Activated T-helper 17 cell treated with anti-CD3 and anti-CD28 coated beads, Interleukin-2, amount 50 U/mL, for 72 hours (primary cell): ENCODE measurements at regions not wholly inside any gene's neighbourhood (a gene's known extent, or its start where the extent isn't known, plus 50 kb on each side); places are given as distances from the start of the nearest gene placed in this dataset.
"Not testable (repeated sequence)": the region's sequence is repeated elsewhere in the genome, so short reads cannot be mapped to it uniquely, and the experiment has no call there.

Experiments used
- ATAC-seq: fragments of 150-1000 bp; cut with Tn5 transposase; replicated peaks from 2 replicates; pipeline ENCODE4 v1.10.0; 2021; ENCODE audit warnings: mild to moderate bottlenecking, moderate library complexity
- H3K27ac Mint-ChIP-seq: one replicate; pipeline ENCODE4 v1.8.0; 2022; ENCODE audit warnings: mixed read lengths
- H3K27me3 Mint-ChIP-seq: one replicate; pipeline ENCODE4 v1.8.0; 2022; ENCODE audit warnings: mixed read lengths
- H3K36me3 Mint-ChIP-seq: one replicate; pipeline ENCODE4 v1.8.0; 2022; ENCODE audit warnings: low read depth, mild to moderate bottlenecking, mixed read lengths
- H3K4me1 Mint-ChIP-seq: one replicate; pipeline ENCODE4 v1.8.0; 2022; ENCODE audit warnings: mixed read lengths
- H3K4me3 Mint-ChIP-seq: one replicate; pipeline ENCODE4 v1.8.0; 2022; ENCODE audit warnings: mild to moderate bottlenecking, mixed read lengths
- H3K9me3 Mint-ChIP-seq: one replicate; pipeline ENCODE4 v1.8.0; 2022; ENCODE audit warnings: mixed read lengths

- H3K36me3 Mint-ChIP-seq = no peaks in the 10 kb centered on the region
- no peak for ATAC-seq
- no peak overlapping the region for H3K27ac Mint-ChIP-seq
- no peaks in the 10 kb centered on the region for H3K4me1 Mint-ChIP-seq
- H3K27me3 Mint-ChIP-seq = no peaks in the 10 kb centered on the region
- no peak overlapping the region for H3K4me3 Mint-ChIP-seq
- H3K9me3 Mint-ChIP-seq = no peaks in the 10 kb centered on the region
These were observed 83.1 kb upstream of the SLC4A7 start for GRCh38 chr3:27567251-27567650.

GRCh38 chr3:27565201-27565852, 81.1 kb upstream of the SLC4A7 start:
- no peaks in the 10 kb centered on the region for H3K36me3 Mint-ChIP-seq
- no peaks in the 10 kb centered on the region for H3K27me3 Mint-ChIP-seq
- no peaks in the 10 kb centered on the region for H3K9me3 Mint-ChIP-seq
- no peak for ATAC-seq
- no peaks in the 10 kb centered on the region for H3K4me1 Mint-ChIP-seq
- H3K4me3 Mint-ChIP-seq = no peak overlapping the region
- no peak overlapping the region for H3K27ac Mint-ChIP-seq

- no peaks in the 10 kb centered on the region for H3K4me1 Mint-ChIP-seq
- ATAC-seq = no peak
- no peaks in the 10 kb centered on the region for H3K36me3 Mint-ChIP-seq
- no peak overlapping the region for H3K27ac Mint-ChIP-seq
- H3K4me3 Mint-ChIP-seq = no peak overlapping the region
- H3K9me3 Mint-ChIP-seq = no peaks in the 10 kb centered on the region
- no peaks in the 10 kb centered on the region for H3K27me3 Mint-ChIP-seq
These were observed 77.4 kb upstream of the SLC4A7 start for GRCh38 chr3:27561576-27561975.

- Mint-ChIP-seq H3K27ac (no peak overlapping the region), H3K27me3 (no peaks in the 10 kb centered on the region), H3K9me3 (no peaks in the 10 kb centered on the region), H3K36me3 (no peaks in the 10 kb centered on the region), H3K4me1 (no peaks in the 10 kb centered on the region), H3K4me3 (no peak overlapping the region)
- no peak for ATAC-seq
These were observed 76.4 kb upstream of the SLC4A7 start for GRCh38 chr3:27560484-27561056.

GRCh38 chr3:27559835-27560234, 75.7 kb upstream of the SLC4A7 start:
- Mint-ChIP-seq H3K27me3 (no peaks in the 10 kb centered on the region), H3K27ac (no peak overlapping the region), H3K36me3 (no peaks in the 10 kb centered on the region), H3K4me1 (no peaks in the 10 kb centered on the region), H3K4me3 (no peak overlapping the region), H3K9me3 (no peaks in the 10 kb centered on the region)
- no peak for ATAC-seq

- Mint-ChIP-seq H3K27me3 (no peaks in the 10 kb centered on the region), H3K4me3 (no peak overlapping the region), H3K36me3 (no peaks in the 10 kb centered on the region), H3K4me1 (no peaks in the 10 kb centered on the region), H3K9me3 (no peaks in the 10 kb centered on the region), H3K27ac (no peak overlapping the region)
- no peak for ATAC-seq
These were observed 75.2 kb upstream of the SLC4A7 start for GRCh38 chr3:27559381-27559780.

- Mint-ChIP-seq H3K4me3 (no peak overlapping the region), H3K9me3 (peaks cover 5% of the 10 kb centered on the region), H3K36me3 (no peaks in the 10 kb centered on the region), H3K27ac (no peak overlapping the region), H3K27me3 (no peaks in the 10 kb centered on the region), H3K4me1 (no peaks in the 10 kb centered on the region)
- no peak for ATAC-seq
These were observed 73.2 kb upstream of the SLC4A7 start for GRCh38 chr3:27557411-27557810.

- ATAC-seq = no peak
- no peaks in the 10 kb centered on the region for H3K27me3 Mint-ChIP-seq
- peaks cover 5% of the 10 kb centered on the region for H3K9me3 Mint-ChIP-seq
- no peak overlapping the region for H3K4me3 Mint-ChIP-seq
- H3K36me3 Mint-ChIP-seq = no peaks in the 10 kb centered on the region
- H3K4me1 Mint-ChIP-seq = no peaks in the 10 kb centered on the region
- no peak overlapping the region for H3K27ac Mint-ChIP-seq
These were observed 72.7 kb upstream of the SLC4A7 start for GRCh38 chr3:27556887-27557286.

- Mint-ChIP-seq H3K4me3 (no peak overlapping the region), H3K9me3 (peaks cover 5% of the 10 kb centered on the region), H3K36me3 (no peaks in the 10 kb centered on the region), H3K27ac (no peak overlapping the region), H3K4me1 (no peaks in the 10 kb centered on the region), H3K27me3 (no peaks in the 10 kb centered on the region)
- ATAC-seq = no peak
These were observed 70.5 kb upstream of the SLC4A7 start for GRCh38 chr3:27554706-27555105.

GRCh38 chr3:27553886-27554540, 69.8 kb upstream of the SLC4A7 start:
- Mint-ChIP-seq H3K27me3 (peaks cover 3% of the 10 kb centered on the region), H3K4me3 (no peak overlapping the region), H3K9me3 (peaks cover 5% of the 10 kb centered on the region), H3K36me3 (no peaks in the 10 kb centered on the region), H3K27ac (no peak overlapping the region), H3K4me1 (no peaks in the 10 kb centered on the region)
- ATAC-seq = no peak

- ATAC-seq, H3K4me1 Mint-ChIP-seq, H3K27ac Mint-ChIP-seq, H3K9me3 Mint-ChIP-seq, H3K4me3 Mint-ChIP-seq, H3K36me3 Mint-ChIP-seq, H3K27me3 Mint-ChIP-seq: not testable (repeated sequence)
These were observed 68.5 kb upstream of the SLC4A7 start for GRCh38 chr3:27552708-27553107.

- not testable (repeated sequence) for ATAC-seq, H3K27ac Mint-ChIP-seq, H3K36me3 Mint-ChIP-seq, H3K4me3 Mint-ChIP-seq, H3K9me3 Mint-ChIP-seq, H3K4me1 Mint-ChIP-seq, H3K27me3 Mint-ChIP-seq
These were observed 67.2 kb upstream of the SLC4A7 start for GRCh38 chr3:27551413-27551812.

- Mint-ChIP-seq H3K4me1 (peaks cover 12% of the 10 kb centered on the region), H3K27me3 (peaks cover 3% of the 10 kb centered on the region), H3K4me3 (no peak overlapping the region), H3K27ac (no peak overlapping the region), H3K9me3 (no peaks in the 10 kb centered on the region), H3K36me3 (no peaks in the 10 kb centered on the region)
- ATAC-seq = peak; percentile 54
These were observed 60.9 kb upstream of the SLC4A7 start for GRCh38 chr3:27545061-27545460.

- Mint-ChIP-seq H3K9me3 (no peaks in the 10 kb centered on the region), H3K4me1 (peaks cover 12% of the 10 kb centered on the region), H3K27ac (peak overlapping the region; percentile 16), H3K27me3 (peaks cover under 1% of the 10 kb centered on the region), H3K4me3 (peak overlapping the region; percentile 13), H3K36me3 (no peaks in the 10 kb centered on the region)
- peak; percentile 53 for ATAC-seq
These were observed 60.2 kb upstream of the SLC4A7 start for GRCh38 chr3:27544372-27544865.

GRCh38 chr3:27542476-27542875, 58.3 kb upstream of the SLC4A7 start:
- ATAC-seq = no peak
- Mint-ChIP-seq H3K4me3 (no peak overlapping the region), H3K27me3 (no peaks in the 10 kb centered on the region), H3K4me1 (peaks cover 12% of the 10 kb centered on the region), H3K36me3 (no peaks in the 10 kb centered on the region), H3K27ac (no peak overlapping the region), H3K9me3 (no peaks in the 10 kb centered on the region)
